DMS79 treated with DMSO at 0.1 percent for 48 hours (cell line): ENCODE measurements at regions not wholly inside any gene's neighbourhood (a gene's known extent, or its start where the extent isn't known, plus 50 kb on each side); places are given as distances from the start of the nearest gene placed in this dataset.

Experiments used
- DNase-seq: peaks from one replicate; lab custom pipeline; 2025; lab: John Stamatoyannopoulos, UW

DNA sequence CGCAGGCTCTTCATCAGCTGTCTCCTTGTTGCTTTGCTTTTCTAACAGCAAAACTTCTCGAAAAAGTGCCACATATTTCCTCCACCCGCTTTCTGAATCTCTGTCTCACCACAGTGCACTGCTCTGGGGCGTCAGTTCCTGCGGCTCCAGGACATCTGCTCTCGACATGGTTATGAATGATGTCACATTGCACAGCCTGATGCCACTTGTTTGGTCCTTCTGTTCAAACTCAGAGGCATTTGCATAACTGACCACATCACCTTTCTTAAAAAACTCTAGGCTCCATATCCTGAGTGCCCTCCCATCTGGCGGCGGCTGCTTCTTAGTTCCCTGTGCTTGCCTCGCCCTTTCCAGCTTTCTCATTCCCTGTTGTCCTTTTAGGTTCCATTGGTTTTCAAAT, 469.3 kb upstream of the COBL start:
- no peak for DNase-seq

DNA sequence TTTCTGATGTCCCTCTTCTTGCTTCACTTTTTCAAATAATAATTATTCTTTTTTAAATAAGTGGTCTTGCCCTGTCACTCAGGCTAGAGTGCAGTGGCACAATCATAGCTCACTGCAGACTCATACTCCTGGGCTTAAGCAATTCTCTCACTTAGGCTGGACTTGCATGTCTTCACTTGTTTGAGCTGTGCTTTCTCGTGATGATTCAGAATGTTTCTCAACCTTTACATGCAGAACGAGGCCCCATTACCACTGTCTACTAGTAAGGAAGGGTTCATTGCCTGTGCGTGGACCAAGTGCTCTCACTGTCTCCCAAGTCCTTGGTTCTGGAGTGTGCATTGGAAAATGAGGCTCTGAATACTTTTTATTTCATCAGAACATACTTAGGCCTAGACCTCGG, 468.6 kb upstream of the COBL start:
- DNase-seq, result no peak

DNA sequence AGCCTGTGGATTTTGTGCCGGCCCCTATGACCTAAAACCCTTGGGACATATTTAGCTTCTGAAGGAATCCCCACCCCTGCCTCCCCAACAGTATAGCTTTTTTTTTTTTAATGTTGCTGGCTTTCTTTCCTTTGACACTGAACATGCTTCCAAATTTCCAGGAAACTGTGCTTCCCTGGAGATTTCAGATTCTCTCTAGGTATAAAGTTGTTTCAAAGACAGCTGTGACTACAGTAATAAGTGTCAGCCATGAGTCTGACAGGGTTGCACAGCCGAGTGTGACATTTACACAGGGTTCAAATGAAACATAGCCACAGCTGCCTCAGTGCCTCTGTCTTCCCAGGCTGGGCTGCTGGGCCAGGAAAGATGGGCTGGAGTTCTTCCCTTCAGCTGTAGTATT, 466.6 kb upstream of the COBL start:
- no peak for DNase-seq

DNA sequence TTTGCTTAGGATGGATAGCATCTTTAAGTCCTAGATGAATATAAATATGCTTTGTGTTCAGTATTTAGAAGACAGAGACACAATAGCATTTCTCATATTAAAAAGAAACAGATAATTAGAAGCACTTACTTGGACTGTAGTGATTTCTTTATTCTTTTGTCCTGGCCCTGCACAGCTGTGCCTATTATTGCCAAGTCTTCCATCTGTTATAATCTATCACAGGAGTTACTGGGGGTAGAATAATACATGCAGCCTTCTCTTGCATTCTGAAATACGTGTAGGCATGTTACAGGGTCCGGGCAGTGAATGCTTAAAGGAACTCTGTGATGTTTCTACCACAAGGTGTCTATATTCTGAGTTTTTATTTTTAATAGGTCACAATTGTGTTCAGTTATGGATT, 461.5 kb upstream of the COBL start:
- DNase-seq, result no peak

DNA sequence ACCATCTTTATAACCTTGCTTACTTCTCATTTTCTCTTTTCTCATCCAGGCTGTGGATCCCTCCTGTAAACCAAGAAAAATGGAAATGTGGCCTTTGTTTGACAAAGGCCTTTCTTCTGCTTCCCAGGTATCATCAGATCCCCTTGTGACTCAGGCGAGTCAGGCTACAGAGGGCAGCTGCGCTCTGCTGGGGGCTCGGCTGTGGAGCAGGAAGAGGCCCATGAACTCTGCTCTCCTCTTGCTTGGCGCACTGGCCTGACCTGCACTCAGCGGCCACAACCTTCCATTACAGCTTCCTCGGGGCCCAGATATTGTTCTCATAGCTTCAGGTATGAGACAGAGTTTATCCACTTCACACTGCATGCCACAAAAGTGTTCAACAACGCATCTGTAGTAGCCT, 457.6 kb upstream of the COBL start:
- no peak for DNase-seq

DNA sequence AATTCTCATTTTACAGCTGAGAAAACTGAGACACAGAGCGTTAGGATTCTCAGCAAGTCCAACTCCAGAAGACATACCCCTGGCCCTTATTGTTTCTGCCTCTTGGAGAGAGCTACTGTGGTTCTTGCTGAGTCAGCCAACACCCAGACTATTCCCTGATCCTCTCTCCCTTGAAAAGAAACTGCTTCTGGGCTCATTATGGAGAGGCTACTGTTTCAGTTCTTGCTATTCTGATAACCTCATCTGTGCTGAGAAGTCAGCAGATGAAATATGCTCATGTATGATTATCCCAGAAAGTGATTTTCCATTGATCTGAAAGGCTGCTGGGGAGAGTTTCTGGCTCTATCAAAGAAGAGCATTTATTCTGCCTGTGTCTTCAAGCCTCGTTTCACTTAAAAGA, 455.6 kb upstream of the COBL start:
- DNase-seq, result no peak

DNA sequence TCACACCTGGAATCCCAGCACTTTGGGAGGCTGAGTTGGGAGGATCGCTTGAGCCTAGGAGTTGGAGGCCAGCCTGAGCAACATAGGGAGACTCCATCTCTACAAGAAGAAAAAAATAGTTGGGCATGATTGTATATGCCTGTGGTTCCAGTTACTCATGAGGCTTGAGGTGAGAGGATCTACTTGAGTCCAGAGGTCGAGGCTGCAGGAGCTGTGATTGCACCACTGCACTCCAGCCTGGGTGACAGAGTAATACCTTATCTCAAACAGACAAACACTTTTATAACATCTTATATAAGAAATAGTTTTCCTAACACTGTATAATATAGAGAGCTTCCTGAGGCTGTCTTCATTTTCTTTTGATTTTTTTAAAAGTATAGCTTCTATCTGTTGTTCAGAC, 448.4 kb upstream of the COBL start:
- DNase-seq, result no peak

DNA sequence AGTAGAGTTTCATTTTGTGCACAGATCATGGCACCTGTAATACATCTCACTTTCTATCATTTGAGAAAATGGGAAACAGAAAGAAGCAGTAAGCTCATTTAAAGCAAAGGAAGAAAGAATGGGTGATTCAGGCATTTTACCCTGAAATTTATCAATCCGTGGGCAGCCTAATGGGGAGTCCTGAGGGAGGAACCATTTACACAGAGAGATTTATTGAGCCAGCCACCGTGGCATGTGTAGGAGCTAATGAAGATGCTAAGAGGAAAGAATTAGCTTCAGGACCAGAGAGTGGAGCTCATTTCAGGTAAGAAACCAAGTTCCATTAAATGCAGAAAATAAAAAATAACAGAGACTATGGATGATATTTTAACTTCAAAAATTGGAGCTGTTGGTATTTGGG, 443.4 kb upstream of the COBL start:
- DNase-seq, result no peak

DNA sequence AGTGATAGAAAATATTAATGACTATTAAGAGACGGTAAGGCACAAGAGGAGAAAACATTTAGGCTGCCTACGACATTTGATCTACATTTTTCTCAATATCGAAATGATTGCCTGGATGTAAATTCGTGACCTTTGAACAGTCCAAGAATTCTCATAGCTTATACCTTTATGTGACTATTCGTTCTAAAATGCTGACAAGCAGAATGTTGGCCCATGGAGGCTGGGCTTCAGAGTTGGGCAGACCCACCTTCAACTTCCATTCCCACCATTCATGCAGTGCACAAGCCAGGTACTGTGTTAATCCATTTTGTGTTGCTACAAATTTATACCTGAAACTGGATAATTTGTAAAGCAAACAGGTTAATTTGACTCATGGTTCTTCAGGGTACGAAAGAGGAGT, 441.4 kb upstream of the COBL start:
- no peak for DNase-seq

DNA sequence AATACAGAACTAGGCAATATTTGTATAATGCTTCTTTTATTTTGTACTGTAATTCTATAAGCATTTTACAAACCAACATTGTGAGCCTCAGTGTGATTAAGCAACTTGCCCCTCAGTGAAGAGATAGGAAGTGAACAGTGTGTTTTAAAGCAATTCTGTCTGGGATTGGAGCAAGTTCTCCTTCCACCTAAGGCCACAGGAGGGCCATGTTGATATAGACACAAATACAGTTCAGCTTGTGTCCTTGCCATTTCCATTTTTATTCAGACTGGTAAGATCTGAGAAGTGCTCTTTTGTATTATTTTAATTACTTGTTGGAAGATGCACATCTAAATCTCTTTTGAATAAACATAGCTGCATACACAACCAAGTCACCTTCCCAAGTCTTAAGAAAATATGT, 416.3 kb upstream of the COBL start:
- no peak for DNase-seq

DNA sequence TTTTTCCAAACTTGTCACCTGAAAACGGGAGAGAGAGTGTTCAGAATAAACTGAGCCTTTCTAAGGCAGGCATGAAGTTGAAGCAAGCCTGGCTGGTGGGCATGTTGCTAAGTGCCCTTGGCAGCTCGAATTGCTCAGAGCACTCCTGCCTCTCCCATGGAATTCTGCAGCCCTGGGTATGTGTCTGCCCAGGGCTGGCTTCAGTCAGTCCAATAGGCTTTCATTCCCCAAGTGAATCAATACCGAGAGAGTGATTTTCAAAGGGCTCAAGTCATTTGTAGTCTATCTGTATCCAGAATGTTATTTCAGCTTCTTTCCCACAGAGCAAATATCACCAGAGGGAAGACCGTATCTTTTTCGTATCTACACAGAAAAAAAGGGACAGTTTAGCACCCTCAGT, 415.5 kb upstream of the COBL start:
- DNase-seq, result no peak

DNA sequence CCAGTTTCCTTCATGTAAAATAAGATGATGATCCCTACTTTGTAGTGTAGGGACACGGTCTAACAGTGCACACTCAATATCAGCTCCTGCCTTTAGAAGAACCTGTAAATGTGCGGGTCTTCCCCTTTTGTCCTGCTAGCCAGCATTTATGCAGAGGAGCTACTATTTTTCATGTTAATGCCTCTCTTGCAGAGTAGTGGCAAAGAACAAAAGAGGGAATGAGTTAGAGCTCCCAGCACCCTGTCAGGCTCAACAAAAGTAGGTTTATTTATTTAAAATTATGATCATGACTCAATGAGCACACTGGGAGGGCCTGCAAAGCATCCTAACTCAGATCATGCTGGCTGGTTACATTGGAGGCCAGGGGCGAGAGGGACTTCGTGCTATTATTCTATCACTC, 414.5 kb upstream of the COBL start:
- no peak for DNase-seq

DNA sequence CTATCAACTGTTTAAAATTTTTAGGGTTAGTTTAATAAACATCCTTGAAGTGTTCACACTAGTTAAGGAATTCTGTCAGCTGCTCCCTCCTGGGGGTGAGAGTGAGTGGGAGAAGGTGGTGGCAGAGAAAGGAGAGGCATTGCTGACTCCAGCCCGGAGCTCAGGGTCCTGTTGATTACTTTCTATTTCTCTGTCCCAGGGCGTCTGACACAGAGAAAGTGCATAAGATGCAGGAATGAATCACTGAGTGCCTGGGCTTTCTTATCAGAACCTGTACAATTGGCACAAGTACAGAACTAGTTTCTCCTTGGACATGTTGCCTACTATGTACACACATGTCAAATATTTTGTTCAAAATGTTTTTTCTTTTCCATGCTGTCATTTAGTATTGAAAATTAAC, 410.8 kb upstream of the COBL start:
- DNase-seq, result no peak

DNA sequence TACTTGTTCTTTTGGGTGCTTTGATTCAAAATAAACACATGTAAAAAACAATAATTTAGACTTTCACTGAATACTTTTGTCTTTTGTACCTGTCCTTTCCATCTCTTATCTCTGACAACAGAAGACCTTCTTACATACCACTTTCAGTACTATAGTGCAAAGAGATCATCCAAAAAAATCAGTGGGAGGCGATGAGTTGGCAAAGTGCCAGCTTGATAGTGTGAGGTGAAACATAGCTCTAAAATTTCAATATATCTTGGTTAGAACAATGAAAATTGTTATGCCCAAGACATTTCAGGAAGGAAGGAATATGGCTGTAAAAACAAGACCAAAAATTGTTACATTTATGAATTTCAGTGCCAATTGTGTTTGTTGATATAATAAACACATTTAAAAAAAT, 390.2 kb upstream of the COBL start:
- no peak for DNase-seq

DNA sequence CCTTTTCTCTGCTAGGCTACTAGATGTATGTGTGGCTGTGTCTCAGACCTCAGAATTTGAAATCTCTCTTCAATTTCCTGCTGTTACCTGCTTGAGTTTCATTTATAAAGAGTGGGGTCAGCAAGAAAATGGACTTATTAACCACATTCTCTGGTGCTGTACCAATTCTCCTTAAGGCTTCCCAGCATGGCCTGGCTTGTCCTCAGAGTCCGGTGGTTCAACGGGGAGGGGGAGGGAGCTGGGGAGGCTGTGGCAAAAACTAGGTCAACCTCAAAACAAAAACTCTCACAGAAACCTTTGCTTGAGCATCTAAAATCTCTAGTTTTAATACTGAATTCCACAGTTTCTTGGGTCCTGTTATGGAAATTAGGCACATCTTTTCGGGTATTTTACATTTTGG, 389.1 kb upstream of the COBL start:
- DNase-seq, result no peak

DNA sequence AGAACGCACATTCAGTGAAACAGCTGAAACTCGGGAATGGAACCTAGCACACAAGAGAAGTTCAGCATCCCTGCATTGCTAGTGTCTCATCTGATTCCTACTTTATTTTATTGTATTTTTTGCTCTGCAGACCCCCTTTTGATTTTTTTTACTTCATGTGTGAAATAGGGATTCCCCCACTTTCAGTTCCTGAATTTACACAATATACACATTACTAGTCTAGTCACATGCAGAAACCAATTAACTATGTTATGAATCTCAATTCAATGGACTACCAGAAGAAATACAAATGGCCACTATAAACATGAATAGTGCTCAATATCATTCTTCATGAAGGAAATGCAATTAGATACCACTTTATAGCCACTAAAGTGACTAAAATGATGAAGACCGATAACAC, 386.1 kb upstream of the COBL start:
- DNase-seq, result no peak

DNA sequence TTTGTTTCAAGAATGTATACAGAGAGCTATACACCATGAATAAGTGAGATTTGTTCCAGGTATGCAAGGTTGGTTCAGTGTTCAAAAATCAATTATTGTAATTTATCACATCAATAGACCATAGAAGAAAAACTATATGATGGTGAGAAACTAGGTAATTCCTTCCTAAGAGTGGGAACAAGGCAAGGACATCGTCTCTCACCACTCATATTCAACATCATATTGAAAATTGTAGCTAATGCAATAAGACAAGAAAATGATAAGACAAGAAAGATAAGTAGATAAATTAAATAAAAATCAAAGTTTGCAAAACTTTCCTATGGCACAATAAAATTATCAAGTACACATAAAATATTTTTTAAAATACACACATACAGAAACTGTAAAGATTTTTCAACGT, 385.3 kb upstream of the COBL start:
- DNase-seq, result no peak

DNA sequence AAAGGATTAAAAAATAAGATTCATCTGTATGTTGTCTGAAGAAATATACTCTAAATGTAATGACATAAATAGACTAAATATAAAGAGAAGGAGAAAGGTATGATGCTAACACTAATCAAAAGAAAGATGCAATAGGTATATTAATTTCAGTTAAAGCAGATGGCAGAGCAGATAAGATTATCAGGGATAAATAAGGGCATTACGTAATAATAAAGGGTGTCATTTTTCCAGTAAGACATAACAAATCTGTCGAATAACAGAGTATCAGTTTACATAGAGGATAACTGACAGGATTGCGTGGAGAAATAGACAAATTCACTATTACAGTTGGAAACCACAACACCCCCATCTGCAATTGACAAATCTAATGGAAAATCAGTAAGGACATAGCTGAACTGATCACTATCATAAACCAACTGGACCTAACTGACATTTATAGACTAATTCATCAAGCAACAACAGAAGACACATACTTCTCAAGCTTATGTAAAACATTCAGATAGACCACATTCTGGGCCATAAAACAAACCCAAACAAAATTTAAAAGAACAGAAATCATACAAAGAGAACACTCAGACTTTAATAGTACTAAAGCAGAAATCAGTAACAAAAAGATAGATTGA, 384.1 kb upstream of the COBL start:
- DNase-seq, result no peak

DNA sequence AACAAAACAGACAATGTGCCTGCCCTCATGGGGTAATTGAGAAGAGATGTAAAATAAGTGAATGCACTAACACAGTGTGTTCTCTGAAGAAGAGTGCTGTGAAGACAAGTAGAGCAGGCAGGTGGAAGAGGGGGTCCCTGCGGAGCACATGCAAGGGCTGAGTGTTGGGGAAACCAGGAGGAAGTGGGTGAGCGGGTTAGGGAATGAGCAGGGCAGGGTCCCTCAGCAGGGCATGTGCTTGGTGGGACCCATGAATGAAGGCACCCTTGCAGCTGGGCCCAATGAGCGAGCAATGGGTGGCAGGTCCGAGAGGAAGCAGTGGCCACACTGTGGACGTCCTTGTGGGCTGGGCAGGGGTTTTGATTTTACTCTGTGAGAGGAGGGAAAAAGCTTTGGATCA, 376.6 kb upstream of the COBL start:
- DNase-seq, result no peak

DNA sequence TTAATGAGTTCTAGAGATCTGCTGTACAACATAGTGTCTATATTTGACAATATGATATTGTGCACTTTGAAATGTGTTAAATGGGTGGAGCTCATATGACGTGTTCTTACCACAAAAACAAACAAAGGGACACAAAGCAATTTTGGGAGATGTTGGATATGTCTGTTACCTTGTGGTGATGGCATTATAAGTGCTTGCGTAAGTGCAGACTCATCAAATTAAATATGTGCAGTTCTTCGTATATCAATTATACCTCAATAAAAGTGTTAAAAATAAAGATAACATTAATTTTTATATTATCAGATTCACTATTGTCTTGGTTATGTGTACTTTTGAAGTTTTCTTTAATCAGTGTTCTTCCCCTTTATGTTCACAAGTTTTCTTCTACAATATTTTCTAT, 372.9 kb upstream of the COBL start:
- no peak for DNase-seq

DNA sequence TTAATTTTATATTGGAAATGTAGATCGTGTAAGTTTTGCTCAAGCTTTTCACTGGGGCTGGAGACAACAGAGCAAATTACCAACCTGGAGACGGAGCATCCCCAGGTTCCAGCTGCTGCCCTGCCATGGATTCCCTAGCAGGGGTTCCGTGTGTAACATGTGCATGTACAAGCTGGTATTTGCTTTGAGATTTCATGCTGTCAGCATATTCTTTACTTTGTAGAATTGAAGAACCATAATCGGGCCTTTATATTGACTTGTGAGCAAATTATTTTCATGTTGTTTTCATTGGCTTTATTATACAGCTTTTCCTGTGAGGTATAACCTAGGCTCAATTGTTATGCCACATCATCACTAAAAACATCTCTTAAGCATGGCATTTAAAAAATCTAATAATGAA, 369.2 kb upstream of the COBL start:
- no peak for DNase-seq

DNA sequence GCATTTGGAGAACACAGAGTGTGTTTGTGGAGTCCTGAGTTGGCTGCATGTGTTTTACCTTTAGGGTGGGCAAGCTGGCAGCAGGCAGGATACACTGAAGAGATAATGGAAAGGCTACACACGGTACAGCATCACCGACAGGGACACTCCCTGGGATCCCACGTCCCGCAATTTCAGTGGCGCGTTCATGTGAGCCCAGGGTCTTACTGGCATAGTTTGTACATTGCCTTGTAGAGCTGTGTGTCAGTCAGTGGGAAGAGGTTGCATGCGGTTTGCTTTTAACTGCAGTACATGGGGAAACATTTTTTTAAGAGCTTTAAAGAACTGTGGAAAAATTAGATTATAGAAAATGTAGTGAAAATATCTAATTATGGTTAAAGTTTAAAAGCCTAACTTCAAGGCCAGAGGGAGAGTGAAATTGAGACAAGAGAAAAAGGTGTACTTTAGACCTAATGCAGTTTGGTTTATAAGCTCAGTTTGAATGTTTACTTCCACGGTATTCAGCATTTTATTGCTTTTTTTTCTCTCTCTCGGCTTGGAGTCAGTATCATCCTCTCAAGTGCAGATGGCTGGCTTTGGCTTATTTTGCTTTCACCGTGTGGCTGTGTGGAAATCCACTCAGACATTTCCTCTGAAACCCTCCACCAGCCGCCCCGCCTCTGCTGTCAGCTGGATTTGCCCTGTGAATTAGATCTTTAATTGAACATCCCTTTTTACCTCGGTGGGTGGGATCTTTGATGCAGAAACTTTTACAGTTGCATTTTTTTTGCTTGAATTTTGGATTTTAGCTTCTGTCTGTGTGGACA, 364.2 kb upstream of the COBL start:
- no peak for DNase-seq

DNA sequence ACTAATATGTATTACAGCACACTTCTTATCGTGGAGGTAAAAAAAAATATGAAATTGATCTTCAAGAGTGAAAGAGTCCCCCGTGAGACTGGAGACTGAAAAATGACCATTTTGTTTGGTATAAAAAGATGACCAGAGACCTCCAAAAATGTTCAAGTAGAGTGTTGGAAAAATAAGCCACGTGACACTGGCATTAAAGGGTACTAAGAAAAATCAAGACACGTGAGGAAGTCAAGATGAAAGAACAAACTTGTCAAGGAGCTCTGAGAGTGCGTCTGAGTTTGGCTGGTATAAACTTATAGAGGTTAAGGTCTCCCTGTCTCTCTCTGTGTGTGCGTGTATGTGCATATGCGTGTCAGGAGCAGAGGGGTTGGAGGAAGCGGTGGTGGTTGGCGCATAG, 362.7 kb upstream of the COBL start:
- no peak for DNase-seq

DNA sequence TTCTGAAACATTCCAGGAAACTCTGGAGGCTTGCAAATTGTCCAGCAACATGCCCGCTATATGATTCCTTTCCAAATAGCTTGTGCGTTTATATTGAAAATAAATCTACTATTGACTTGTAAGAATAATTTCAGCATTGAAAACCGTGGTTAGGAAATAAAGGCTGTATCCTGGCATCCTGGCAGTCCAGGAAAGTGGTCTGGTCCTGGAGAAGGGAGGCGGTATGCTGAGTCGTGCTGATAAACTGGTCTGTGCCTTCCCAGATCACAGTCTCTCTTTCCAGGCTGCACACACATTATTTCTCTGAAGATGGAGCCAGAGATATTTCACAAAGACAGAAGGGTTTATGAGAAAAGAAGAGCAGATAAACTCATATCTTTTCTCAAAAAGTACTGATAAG, 350.1 kb upstream of the COBL start:
- no peak for DNase-seq
